GM12878 (cell line): ENCODE measurements at regions not wholly inside any gene's neighbourhood (a gene's known extent, or its start where the extent isn't known, plus 50 kb on each side); places are given as distances from the start of the nearest gene placed in this dataset.

Experiments
- ATAC-seq: fragments of 200-7000 bp; cut with Tn5 transposase; 3 replicates; pipeline ENCODE4 v1.9.1; 2020; ENCODE audit warnings: mild to moderate bottlenecking, moderate library complexity
- BruUV-seq: library from RNA; stranded (reverse); fragments of 400-500 nt; replicated peaks from 2 replicates; lab custom pipeline; 2021; lab: Mats Ljungman, UMichigan
- CTCF ChIA-PET: fragments of 300-600 bp; sonication (Branson Sonifier 250); formaldehyde crosslinking; extraction: SDS; loops from one replicate; lab custom pipeline; 2021; ENCODE audit warnings: inconsistent platforms; lab: Yijun Ruan, JAX
- POLR2A ChIA-PET: fragments of 350-600 bp; formaldehyde crosslinking; extraction: SDS; loops from one replicate; lab custom pipeline; 2021; ENCODE audit warnings: inconsistent platforms; lab: Charles Lee
- RAD21 ChIA-PET: fragments of 300-600 bp; sonication (Branson Sonifier 250); formaldehyde crosslinking; loops from one replicate; lab custom pipeline; 2023; ENCODE audit warnings: antibody characterized with exemption; ENCODE audit not compliant: unreplicated experiment; lab: Charles Lee
- SMC1A ChIA-PET: fragments of 300-600 bp; sonication (Branson Sonifier 250); formaldehyde crosslinking; loops from one replicate; lab custom pipeline; 2023; ENCODE audit not compliant: unreplicated experiment, uncharacterized antibody; lab: Charles Lee
- DNase-seq: peaks from one replicate; pipeline ENCODE4 v3.0.0-alpha.2; 2011; ENCODE audit warnings: low read depth, low spot score
- FAIRE-seq: peaks from 3 replicates; lab custom pipeline; 2011; peaks lifted over from hg19 to GRCh38; lab: Jason Lieb, UNC
- H2AFZ ChIP-seq: 2 replicates; pipeline ENCODE4 v1.6.0; 2011; ENCODE audit warnings: low read depth, low read length, control low read depth; ENCODE audit not compliant: control insufficient read depth
- H3K27ac ChIP-seq: 2 replicates; pipeline ENCODE4 v1.5.1; 2011; ENCODE audit warnings: control low read depth; ENCODE audit not compliant: control insufficient read depth, insufficient read depth
- H3K27me3 ChIP-seq, 2 experiments: replicated peaks in 1 of 2; 2 replicates each; pipeline versions ENCODE4 v1.6.0 to v1.6.1; 2011; ENCODE audit warnings: low read length in 1 of 2; ENCODE audit not compliant: control insufficient read depth in 2 of 2, insufficient read depth in 2 of 2
- H3K36me3 ChIP-seq, 2 experiments: 2 replicates each; pipeline ENCODE4 v1.5.1; 2011; ENCODE audit warnings: low read length in 1 of 2; ENCODE audit not compliant: control insufficient read depth in 2 of 2, insufficient read depth in 2 of 2
- H3K4me1 ChIP-seq: 2 replicates; pipeline ENCODE4 v1.6.1; 2011; ENCODE audit warnings: mild to moderate bottlenecking, low read length, moderate library complexity, mixed read lengths; ENCODE audit not compliant: control insufficient read depth, insufficient read depth
- H3K4me2 ChIP-seq: 2 replicates; pipeline ENCODE4 v1.6.0; 2011; ENCODE audit warnings: control low read depth; ENCODE audit not compliant: control insufficient read depth, insufficient read depth
- H3K4me3 ChIP-seq: fragments of 200-600 bp; sonication (generic); 2 replicates; pipeline ENCODE4 v1.5.1; 2016
- H3K79me2 ChIP-seq: 2 replicates; pipeline ENCODE4 v1.6.0; 2011; ENCODE audit warnings: low read length; ENCODE audit not compliant: control insufficient read depth, insufficient read depth
- H3K9ac ChIP-seq: 2 replicates; pipeline ENCODE4 v1.8.0; 2011; ENCODE audit warnings: low read length, control low read depth, mixed read lengths; ENCODE audit not compliant: control insufficient read depth, insufficient read depth
- H3K9me3 ChIP-seq: replicated peaks from 3 replicates; pipeline ENCODE4 v1.5.1; 2011; ENCODE audit warnings: mild to moderate bottlenecking, low read length; ENCODE audit not compliant: control insufficient read depth, insufficient read depth
- H4K20me1 ChIP-seq: 2 replicates; pipeline ENCODE4 v1.6.0; 2011; ENCODE audit not compliant: control insufficient read depth, insufficient read depth
- CBX3 ChIP-seq: fragments of 200-600 bp; sonication (generic); IDR thresholded peaks from 2 replicates; pipeline ENCODE4 v1.6.1; 2016; ENCODE audit warnings: low read depth, borderline replicate concordance
- CHD1 ChIP-seq: IDR thresholded peaks from 2 replicates; pipeline ENCODE4 v1.6.1; 2012; ENCODE audit warnings: low read depth, low read length, improper control_type of control experiment
- CHD4 ChIP-seq: fragments of 200-600 bp; sonication (generic); IDR thresholded peaks from 2 replicates; pipeline ENCODE4 v1.6.1; 2016; ENCODE audit warnings: mild to moderate bottlenecking
- E2F8 ChIP-seq: fragments of 450-650 bp; IDR thresholded peaks from 2 replicates; pipeline ENCODE4 v1.6.1; 2018; ENCODE audit warnings: mild to moderate bottlenecking, low read depth, moderate library complexity; ENCODE audit not compliant: partially characterized antibody
- EP300 ChIP-seq, 2 experiments: fragments of 150-350 bp in 1 of 2; IDR thresholded peaks; 2 replicates each; pipeline ENCODE4 v1.6.1; 2011 to 2012; ENCODE audit warnings: low read depth in 2 of 2, low read length in 2 of 2, borderline replicate concordance in 1 of 2, improper control_type of control experiment in 1 of 2, inconsistent platforms in 1 of 2; ENCODE audit not compliant: control insufficient read depth in 1 of 2
- MEF2B ChIP-seq: fragments of 450-650 bp; IDR thresholded peaks from 2 replicates; pipeline ENCODE4 v1.6.1; 2018; ENCODE audit warnings: mild to moderate bottlenecking, moderate library complexity; ENCODE audit not compliant: partially characterized antibody, poor library complexity, severe bottlenecking
- NR2C1 ChIP-seq: fragments of 450-650 bp; IDR thresholded peaks from 2 replicates; pipeline ENCODE4 v1.6.1; 2017; ENCODE audit warnings: antibody characterized with exemption, mild to moderate bottlenecking, moderate library complexity
- SIX5 ChIP-seq: IDR thresholded peaks from 2 replicates; pipeline ENCODE4 v1.6.1; 2011; ENCODE audit warnings: mild to moderate bottlenecking, low read depth, low read length, moderate library complexity; ENCODE audit not compliant: severe bottlenecking
- SREBF2 ChIP-seq: IDR thresholded peaks from 2 replicates; pipeline ENCODE4 v1.6.1; 2012; ENCODE audit warnings: mild to moderate bottlenecking, low read length
- ZBTB4 ChIP-seq: fragments of 450-650 bp; formaldehyde crosslinking; IDR thresholded peaks from 2 replicates; pipeline ENCODE4 v1.4.0; 2022; ENCODE audit warnings: mild to moderate bottlenecking, moderate library complexity
- WGBS: methylation state at CpG from one replicate; pipeline ENCODE4 v1.1.6; 2016; ENCODE audit warnings: low lambda C conversion rate; ENCODE audit not compliant: insufficient replicate concordance, insufficient coverage; ENCODE audit errors: missing lambda C conversion rate; 5-methylcytosine and 5-hydroxymethylcytosine counted together
- in situ Hi-C: fragments of 300-500 bp; cut with MboI; formaldehyde crosslinking; loops from 9 replicates; pipeline ENCODE4 v1.14.3; 2018; ENCODE audit warnings: mixed read lengths
- intact Hi-C: fragments of 100-400 bp; cut with micrococcal nuclease; formaldehyde crosslinking; loops from one replicate; pipeline ENCODE4 v1.14.2; 2022; ENCODE audit not compliant: unreplicated experiment

GRCh38 chr20:46827718-46828458 is 66.8 kb upstream of the EYA2 start:
- Histone ChIP-seq H4K20me1 (no peaks in the 10 kb centered on the region), H3K4me3 (no peak overlapping the region), H3K4me2 (no peak overlapping the region), H3K27ac (no peak overlapping the region), H3K9ac (no peak overlapping the region), H3K9me3 (no peaks in the 10 kb centered on the region), H3K4me1 (no peaks in the 10 kb centered on the region), H3K79me2 (no peaks in the 10 kb centered on the region), H3K36me3 (no peaks in the 10 kb centered on the region), H2AFZ (no peak overlapping the region), H3K27me3 (no peaks in the 10 kb centered on the region)
- BruUV-seq = no TSS peak
- ChIA-PET SMC1A (interaction anchor here (1.0 kb wide), 1 partner anchor 196 kb away, joined by 3 read pairs; no protein-coding TSS in a partner anchor), POLR2A (no interaction called here), RAD21 (no interaction called here), CTCF (no interaction called here)
- ATAC-seq = no peak
- DNase-seq = no peak
- no peak for FAIRE-seq
- no peak for TF ChIP-seq SREBF2
- intact Hi-C loops (no loop called here), in situ Hi-C loops (no loop called here)
- WGBS = 28% methylated on average over 10 of the region's 10 CpGs

GRCh38 chr20:46828471-46828870 is 66.2 kb upstream of the EYA2 start:
- intact Hi-C loops = no loop called here
- DNase-seq (no peak), ATAC-seq (no peak), FAIRE-seq (no peak)
- WGBS = 58% methylated on average over 2 of the region's 2 CpGs
- SMC1A ChIA-PET = no interaction called here
- POLR2A ChIA-PET = no interaction called here
- Histone ChIP-seq H3K27ac (no peak overlapping the region), H3K9ac (no peak overlapping the region), H3K4me2 (no peak overlapping the region), H3K9me3 (no peaks in the 10 kb centered on the region), H3K4me3 (no peak overlapping the region), H3K79me2 (no peaks in the 10 kb centered on the region), H3K36me3 (no peaks in the 10 kb centered on the region), H3K4me1 (no peaks in the 10 kb centered on the region), H2AFZ (no peak overlapping the region), H4K20me1 (no peaks in the 10 kb centered on the region), H3K27me3 (no peaks in the 10 kb centered on the region)
- CTCF ChIA-PET = no interaction called here
- no TSS peak for BruUV-seq
- in situ Hi-C loops = no loop called here
- RAD21 ChIA-PET = no interaction called here
- TF ChIP-seq CHD1 (no peak), E2F8 (no peak), CBX3 (no peak), EP300 (IDR thresholded peaks at IDR 0.05; ENCODE audit: borderline replicate concordance in 1 of 2, control insufficient read depth in 1 of 2, low read depth in 2 of 2, low read length in 2 of 2) (no peak), CHD4 (no peak), ZBTB4 (CRISPR knock-in tag) (no peak), NR2C1 (no peak), MEF2B (no peak), SIX5 (no peak)
